Neural progenitor cell (in vitro differentiated cells): ENCODE measurements at regions not wholly inside any gene's neighbourhood (a gene's known extent, or its start where the extent isn't known, plus 50 kb on each side); places are given as distances from the start of the nearest gene placed in this dataset.

ENCODE experiments used
- EZH2 ChIP-seq: fragments of 200-600 bp; sonication (generic); IDR thresholded peaks from 2 replicates; pipeline ENCODE4 v1.6.1; 2017; ENCODE audit warnings: antibody characterized with exemption, mild to moderate bottlenecking, moderate library complexity
- TF ChIP-seq, protein P1 (sequence below): fragments of 200-600 bp; sonication (generic); IDR thresholded peaks from 2 replicates; pipeline ENCODE4 v1.5.1; 2017; ENCODE audit warnings: antibody characterized with exemption, mild to moderate bottlenecking

- TF ChIP-seq, protein P1, sequence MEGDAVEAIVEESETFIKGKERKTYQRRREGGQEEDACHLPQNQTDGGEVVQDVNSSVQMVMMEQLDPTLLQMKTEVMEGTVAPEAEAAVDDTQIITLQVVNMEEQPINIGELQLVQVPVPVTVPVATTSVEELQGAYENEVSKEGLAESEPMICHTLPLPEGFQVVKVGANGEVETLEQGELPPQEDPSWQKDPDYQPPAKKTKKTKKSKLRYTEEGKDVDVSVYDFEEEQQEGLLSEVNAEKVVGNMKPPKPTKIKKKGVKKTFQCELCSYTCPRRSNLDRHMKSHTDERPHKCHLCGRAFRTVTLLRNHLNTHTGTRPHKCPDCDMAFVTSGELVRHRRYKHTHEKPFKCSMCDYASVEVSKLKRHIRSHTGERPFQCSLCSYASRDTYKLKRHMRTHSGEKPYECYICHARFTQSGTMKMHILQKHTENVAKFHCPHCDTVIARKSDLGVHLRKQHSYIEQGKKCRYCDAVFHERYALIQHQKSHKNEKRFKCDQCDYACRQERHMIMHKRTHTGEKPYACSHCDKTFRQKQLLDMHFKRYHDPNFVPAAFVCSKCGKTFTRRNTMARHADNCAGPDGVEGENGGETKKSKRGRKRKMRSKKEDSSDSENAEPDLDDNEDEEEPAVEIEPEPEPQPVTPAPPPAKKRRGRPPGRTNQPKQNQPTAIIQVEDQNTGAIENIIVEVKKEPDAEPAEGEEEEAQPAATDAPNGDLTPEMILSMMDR: no peak
- no peak for TF ChIP-seq EZH2
Measured at GRCh38 chr5:168093200-168093910, 198.1 kb upstream of the WWC1 start.
